HG03135 (cell line): ENCODE measurements at regions not wholly inside any gene's neighbourhood (a gene's known extent, or its start where the extent isn't known, plus 50 kb on each side); places are given as distances from the start of the nearest gene placed in this dataset.
"Not testable (repeated sequence)": the region's sequence is repeated elsewhere in the genome, so short reads cannot be mapped to it uniquely, and the experiment has no call there.

ENCODE experiments used
- ATAC-seq: cut with Tn5 transposase; IDR thresholded peaks from one replicate; pipeline ENCODE4 v1.9.1; 2021; ENCODE audit warnings: mild to moderate bottlenecking, moderate library complexity; ENCODE audit not compliant: unreplicated experiment

DNA sequence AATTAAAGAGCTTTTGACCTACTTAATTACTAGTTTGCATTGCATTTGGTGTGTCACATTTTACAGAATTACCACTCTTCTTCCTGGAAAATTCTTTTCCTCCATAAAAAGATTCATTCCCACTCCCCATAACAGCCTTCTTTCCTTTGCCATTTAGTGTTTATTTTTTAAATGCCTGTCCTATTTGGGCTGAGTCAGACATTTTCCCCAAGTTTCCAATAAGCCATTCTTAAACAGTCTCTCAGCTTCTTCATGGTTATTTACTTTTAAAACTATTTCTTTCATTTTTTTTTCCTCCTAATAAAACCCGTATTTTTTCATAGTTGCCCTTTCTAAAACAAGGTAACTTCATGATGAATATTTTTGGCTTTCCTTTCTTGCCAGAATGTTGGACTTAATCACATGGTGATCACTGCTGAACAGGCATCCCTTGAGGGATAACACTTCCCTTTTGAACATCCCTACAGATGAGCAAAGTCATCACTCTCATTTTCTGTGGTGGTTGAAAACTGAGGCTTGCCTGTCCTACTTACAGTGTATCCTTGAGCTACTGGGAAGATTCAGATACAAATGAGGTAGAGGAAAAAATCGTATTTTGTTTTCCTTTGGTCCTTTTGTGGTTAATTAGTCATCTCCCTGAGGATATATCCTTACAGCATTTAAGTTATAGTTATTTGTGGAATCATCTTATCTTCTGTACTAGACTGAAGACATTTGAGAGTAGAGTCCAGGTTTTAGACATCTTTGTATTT lies 520.5 kb upstream of the NR3C2 start:
- ATAC-seq, result no peak

DNA sequence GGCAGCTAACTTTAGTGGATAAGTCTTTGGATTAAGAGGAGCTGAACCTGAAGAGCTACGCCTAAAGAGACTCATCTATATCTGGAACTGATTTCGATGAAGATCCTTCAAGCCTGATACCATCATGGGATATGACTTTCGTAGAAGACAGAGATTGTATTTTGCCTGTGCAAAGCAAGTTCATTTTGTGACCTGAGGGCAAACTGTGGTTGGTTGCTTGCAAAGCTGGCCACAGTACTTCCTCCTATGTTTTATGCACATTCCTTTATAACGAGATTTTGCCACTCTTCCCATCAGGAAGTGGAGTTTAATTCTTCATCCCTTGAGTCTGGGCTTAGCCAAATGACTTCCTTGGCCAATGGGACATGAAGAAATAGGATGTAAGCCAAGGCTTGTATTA lies 519.3 kb upstream of the NR3C2 start:
- no peak for ATAC-seq

DNA sequence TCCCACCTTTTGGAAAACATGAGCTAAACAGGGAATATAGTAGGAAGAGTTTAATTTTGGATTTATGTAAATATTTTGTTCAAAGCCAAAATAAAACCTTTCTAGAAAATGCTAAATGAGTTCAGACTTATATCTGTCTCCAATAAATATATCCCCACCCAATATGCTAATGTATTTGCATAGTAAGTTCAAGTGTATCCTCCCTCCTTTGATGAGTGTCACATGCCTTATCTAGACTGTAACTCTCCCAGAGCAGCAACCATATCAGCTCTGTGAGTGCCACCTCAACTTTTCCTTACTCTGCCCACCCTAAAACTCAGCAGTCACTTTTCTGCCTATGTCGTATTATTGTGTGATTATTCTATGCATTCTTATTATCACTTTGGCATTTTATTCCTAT lies 516.1 kb upstream of the NR3C2 start:
- ATAC-seq, result no peak

DNA sequence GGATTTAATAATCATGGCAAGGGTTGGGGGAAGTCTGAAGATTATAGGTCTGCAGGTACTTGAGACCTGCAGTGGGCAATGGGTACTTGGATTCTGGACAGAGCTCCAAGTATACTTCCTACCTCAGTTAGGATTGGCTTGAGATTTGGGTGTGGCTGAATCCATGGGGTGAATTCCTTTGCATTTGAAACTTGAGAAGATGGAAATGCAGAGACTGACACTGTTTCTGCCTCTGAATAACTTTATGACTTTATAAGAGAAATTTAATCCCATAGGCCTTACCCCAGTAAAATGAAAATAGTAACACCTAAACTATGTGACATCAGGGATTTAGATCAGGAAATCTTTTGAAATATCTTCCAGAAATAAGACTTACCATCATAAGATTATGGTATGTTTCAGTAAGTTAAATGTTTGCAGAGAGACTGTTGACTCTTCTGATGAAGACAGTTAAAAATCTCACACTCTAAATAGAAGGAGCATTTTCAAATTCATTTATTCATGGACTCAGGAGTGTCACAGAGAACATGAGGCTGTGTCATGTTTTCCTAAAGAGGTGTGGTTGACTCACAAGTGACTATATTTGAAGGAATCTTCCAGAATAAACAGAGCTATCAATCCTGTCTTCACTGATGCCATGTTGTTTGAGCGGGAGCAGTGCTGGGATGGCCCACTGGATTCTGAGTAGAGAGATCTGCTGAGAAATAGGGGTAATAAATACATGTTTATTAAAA lies 513.5 kb upstream of the NR3C2 start:
- no peak for ATAC-seq

DNA sequence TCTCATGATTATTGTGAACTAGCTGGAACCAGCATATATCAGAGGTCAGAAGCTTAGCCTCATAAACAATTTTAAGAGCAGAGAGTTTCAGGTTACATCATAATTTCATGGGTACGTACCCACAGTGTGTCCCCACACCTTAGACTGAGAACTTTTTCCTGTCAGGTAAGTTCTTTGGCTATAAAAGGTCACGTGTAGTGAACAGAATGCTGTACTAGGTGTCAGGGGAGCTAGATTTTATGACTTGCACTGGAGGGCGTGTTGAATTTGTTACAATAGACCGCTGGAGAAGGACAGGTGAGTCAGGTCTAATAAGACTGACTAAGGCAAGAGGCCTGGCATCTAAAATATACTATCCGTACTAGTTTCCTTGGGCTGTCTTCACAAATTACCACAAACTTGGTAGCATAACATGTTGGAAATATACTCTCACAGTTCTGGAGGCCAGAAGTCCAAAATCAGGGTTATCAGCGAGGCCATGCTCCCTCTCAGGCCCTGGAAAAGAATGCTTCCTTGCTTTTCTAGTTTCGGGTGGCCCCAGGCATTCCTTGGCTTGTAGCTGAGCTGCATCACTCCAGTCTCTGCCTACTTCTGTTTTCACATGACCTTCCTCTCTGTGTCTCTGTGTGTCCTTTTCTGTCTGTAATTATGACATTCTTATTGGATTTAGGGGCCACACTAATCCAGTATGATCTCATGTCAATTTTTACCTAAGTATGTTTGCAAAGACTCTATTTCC lies 512.0 kb upstream of the NR3C2 start:
- no peak for ATAC-seq

DNA sequence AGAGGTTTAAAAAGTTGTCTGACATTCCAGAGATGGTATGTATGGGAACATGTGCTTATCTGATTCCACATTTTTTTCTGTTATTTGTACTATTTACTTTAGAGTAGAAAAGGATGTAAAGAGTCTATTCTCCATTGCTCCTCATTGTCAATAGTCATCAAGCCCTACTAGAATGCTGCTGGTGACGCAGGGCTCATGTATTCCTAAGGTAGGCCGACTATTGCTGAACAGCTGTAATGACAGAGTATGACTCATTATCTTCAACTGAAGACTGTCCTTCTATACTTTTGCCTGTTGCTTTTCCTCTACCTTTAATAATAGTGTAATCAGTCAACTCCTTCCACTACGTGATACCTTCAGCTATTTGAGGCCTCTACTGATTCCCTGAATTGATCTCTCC lies 509.1 kb upstream of the NR3C2 start:
- ATAC-seq, result no peak

DNA sequence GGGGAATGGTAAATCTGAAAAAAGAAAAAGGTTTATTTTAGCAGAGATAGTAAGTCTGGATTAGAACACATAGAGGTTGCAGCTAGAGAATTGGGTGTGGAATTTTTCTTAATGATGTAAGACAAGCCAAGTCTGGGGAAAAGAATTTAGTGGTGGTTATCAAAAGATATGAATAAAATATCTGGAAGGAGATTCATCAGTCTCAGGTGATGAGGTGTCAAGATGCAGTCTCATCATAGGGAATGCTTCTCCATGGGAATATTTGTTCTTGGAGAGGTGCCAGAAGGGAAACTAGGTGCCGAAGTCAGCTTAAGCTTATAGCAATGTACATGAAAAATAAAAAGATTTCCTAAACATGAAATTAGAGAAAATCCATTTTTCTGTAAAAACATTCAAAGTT lies 504.1 kb upstream of the NR3C2 start:
- no peak for ATAC-seq

DNA sequence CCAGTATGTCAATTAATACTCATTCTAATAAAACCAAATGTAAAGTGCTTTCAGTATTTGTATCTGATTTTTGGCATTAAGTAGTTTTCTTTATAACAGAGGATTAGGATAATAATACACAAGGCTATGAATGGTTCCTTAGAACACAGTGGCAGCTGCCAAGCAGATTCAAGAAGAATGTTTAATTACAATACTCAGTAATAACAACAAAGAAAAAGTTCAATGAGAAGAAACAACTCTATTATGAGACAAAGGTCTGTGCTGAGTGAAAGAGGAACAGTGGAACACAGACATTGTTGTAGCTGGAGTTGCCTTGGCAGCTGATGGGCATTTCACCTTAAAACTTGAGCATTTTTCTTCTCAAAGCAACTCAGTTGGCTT lies 502.6 kb upstream of the NR3C2 start:
- ATAC-seq, result no peak

DNA sequence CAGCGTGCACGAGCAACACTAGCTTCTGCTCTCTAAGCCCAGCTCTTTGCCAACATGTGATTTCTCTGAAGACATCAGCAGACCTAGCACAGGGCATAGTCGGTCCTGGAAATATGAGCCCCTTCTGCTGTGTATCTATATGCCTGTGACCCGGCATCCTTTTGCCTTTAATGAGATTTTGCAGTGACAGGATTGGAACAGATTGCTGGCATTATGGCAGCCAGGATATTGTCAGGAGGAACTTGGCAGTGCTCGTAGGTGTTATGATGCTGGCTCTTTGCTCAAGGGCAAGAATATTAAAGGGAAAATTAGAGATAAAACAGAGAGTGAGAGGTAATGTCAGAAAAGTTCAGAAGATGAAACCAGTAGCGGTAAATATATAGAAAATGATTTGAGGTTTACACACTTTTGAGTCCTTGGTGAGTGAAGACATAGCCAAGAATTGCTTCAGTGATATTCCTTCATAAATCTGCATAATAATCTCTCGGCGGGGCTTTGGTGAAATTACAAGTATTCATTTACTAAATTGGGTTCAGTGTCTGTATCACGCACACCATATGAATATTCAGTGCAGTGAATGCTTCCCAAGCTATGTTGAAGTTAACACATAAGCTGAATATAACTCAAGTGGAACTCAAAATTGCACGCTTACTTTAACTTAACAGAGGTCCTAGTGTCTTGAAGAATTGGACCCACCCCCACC lies 502.1 kb upstream of the NR3C2 start:
- no peak for ATAC-seq

DNA sequence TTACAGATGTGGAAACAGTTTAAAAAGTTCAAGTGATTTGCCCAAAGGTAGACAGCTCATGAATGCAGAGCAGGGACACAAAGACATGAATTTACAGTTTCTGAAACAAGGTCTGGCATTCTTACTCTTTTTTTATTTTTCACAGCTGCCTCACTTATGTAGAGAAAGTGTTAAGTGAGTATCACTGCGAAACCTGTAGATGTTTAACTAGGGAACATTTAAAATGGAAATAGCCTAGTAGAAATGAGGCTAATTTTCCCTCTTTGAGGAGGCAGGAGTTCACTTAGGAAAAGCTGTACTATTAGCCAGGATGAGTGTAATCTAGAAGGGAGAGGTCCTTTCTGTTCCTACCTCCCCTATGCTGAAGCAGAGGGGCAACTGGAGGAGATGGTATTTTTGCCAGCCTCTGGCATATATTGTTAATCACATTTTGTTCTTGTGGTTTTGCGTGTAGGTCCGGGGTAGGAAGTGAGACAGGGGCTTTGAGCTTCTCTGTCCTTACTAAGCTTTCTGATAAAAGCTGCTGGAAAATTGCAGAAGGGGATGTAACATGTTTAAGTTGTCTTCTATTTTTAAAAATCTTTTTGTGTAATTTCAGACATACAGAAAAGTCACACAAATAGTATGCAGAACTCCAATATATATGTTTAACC lies 492.8 kb upstream of the NR3C2 start:
- no peak for ATAC-seq

DNA sequence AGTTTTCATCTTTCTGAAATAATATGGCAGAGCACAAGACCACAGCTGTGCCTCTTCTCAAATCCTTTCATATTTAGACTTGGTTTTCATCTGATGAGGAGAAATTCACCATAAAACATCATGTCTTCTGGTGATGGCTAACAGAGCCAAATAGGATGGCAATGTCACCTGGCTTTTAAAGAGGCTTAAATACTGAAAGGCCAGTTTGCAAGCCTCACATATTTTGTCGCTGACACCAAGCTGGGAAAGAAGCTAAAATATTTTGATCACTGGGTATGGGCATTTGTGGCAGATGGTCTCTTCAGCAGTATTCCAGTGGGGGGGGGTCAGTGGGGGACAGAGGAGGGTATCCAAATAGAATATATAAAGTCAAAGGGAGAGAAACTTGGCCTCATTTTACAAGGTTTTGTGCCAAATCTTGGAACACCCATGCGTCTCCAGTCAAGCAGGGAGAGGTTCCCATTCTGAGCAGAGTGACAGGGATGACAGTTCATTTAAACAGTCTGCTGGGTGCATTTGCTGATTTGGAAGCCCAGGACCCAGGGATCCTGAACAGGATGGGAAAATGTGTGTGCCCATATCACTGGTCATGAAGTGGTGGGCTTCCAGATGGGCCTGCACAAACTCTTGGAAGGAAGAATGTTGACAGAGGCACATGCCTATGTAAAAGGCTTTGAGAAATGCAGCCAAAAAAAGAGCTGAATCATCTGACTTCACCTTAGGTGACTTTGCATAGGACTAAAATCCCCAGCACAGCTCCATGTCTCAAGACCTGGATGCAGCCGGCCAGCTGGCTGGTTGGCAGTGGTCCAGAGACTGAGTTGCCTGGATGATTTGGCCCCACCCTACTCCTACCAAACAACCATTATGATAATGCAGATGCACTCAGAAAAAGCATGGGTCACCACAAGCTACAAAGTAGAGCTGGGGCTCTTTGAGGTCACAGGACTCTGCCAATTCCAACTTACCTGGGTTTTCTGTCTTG lies 484.4 kb upstream of the NR3C2 start:
- no peak for ATAC-seq

DNA sequence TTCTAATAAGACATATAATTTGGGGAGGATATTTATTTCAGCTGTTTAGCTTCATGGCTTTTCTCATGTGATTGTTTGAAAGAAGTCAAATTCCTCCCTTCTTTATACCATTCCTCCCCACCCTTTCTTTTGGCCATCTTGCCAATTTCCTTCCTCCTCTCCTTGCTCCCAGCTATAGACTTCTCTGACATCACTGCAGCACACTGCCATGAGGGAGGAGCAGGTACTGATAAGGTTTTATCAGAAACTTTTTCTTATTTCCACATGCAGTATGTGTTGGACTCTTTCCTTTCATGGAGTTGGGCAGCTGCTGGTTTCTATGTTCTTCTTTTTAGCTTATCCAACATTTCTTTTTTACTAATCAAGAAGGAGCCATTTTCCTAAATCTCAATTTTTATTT lies 481.7 kb upstream of the NR3C2 start:
- ATAC-seq, result no peak

DNA sequence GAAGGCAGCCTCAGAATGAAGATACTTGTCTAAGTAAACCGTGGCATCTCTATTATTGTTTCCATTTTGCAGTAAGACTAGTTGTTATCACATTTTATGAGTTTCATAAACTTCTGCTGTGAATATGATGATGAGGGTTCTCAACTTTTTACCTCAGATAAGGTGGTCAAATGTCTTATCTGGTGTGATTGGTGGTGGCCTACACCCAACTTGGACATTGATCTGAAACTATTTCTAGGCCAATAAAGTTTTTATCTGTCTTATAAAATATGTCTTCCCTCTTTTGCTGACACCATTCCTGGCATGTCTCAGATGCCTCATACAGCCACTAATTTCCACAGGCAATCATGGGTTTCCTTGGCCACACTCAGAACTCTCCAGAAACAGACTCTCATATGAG lies 480.3 kb upstream of the NR3C2 start:
- no peak for ATAC-seq

DNA sequence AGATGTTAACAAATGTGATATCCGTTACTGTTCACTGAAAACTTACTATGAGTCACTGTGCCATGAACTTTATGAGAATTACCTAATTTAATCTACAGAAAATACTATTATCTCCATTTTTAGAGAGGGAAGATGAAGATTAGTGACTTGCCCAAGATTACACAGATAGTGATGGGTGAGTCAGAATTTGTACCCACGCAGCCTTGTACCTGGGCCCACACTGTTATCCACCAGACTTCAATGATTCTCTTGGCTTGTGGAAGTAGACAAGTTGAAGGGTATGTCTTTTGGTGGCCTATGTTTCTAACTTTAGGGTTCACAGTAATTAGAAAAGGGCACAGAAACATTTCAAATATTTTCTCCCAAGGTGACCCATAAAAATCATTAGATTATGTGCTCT lies 472.5 kb upstream of the NR3C2 start:
- no peak for ATAC-seq

DNA sequence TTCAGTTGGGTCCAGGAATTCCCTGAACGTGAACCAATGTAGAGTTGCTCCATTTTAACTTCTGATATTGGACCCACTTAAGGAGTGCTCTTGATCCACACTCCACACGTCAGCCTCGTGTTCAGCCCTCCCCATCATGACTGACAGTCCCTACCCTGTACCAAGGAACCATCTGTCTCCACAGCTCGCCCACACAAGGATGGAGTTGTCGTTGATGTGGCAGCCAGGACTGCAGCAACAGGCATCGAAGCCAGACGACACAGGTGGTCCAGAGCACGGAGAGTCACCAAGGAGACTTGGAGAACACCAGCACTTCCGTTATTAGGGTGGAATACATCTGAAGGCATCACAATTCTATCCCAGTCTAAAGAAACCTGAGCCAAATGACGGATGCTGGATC lies 472.1 kb upstream of the NR3C2 start:
- ATAC-seq, result no peak

DNA sequence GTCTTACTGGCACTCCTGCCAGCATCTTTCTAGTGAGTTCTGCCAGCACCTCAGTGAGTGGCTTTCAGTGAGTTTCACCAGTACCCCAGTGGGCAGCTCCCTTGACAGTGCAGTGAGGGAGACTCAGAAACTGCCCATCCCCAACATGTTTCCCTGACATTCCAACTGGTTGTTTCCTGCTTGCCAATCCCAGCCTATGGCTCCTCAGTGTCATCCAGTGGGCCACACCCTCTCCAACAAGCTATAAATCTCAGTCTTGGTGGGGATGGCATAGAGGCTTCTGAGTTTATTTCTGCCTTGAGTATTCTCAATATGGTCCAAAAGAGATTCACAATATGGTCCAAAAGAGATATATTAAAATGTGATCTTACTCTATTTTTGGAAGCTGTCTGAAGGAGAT lies 461.2 kb upstream of the NR3C2 start:
- no peak for ATAC-seq

DNA sequence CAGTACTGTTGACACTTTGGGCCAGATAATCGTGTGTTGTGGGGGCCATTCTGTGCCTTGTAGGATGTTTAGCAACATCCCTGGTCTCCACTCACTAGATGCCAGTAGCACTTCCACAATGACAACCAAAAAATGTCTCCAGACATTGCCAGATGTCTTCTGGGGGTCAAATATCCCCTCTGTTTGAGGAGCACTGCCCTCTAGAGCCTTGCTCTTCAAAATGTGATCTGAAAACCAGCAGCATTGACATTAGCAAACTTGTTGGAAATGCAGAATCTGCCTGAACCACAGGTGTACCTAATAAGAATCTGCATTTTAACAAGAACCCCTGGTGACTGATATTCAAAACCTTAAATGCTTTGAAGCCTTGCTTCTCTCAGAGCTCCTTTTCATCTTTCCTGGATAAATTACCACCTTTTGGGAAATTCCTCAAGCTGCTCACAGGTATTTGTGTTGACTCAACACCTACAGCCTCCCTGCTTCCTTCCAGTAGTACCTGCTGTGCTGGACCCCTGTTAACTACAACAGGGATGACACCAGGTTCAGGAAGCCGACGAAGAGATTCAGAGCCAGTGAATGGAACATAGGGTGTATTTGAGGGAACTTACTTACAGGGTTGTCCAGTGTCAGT lies 459.0 kb upstream of the NR3C2 start:
- no peak for ATAC-seq

DNA sequence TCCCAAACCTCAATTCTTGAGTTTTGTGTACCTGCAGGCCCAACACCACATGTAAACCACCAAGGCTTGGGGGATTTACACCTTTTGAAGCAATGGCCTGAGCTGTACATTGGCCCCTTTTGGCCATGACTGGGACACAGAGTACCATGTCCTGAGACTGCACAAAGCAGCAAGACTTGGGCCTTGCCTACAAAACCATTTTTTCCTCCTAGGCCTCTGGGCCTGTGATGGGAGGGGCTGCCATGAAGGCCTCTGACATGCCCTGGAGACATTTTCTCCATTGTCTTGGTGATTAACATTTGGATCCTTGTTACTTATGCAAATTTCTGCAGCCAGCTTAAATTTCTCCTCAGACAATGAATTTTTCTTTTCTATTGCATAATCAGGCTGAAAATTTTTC lies 455.9 kb upstream of the NR3C2 start:
- ATAC-seq, result not testable (repeated sequence)

DNA sequence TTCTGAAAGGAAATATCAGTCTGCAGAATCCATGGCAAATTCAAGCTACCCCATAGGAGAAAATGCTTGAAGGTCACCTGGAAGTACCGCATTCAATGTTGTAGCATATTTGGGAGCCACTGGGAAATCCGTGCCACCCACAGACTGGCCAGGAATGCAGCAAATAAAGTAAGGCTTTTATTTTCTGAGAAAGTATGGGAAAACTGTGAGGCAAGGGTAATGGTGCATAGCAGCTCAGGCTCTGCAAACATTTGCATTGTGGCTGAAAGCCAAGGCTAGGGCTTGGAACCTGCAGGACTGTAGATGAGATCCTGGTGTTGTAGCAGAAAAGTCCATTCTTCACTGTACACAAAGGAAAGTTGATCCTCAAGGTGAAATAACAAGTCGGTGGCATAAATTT lies 450.9 kb upstream of the NR3C2 start:
- ATAC-seq, result no peak
